ENCODE measurements at regions not wholly inside any gene's neighbourhood (a gene's known extent, or its start where the extent isn't known, plus 50 kb on each side); places are given as distances from the start of the nearest gene placed in this dataset.

DNA sequence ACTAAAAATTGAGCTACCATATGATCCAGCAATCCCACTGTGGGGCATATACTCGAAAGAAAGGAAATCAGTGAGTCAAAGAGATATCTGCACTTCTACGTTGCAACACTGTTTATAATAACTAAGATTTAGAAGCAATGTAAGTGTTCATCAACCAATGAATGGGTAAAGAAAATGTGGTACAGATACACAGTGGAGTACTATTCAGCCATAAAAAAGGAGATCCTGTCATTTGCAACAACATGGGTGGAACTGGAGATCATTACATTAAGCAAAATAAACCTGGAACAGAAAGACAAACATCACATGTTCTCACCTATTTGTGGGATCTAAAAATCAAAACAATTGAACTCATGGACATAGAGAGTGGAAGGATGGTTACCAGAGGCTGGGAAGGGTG is 385.0 kb upstream of the TRIB2 start:
- no peak overlapping the region for H3K4me3 ChIP-seq (ENCODE audit: low read depth, low read length)
- no peak for DNase-seq (ENCODE audit: low read depth)
- no peak for TF ChIP-seq POLR2A (IDR thresholded peaks at IDR 0.05; ENCODE audit: extremely low read depth, insufficient read length)
- no peak for TF ChIP-seq MYC (IDR thresholded peaks at IDR 0.05; ENCODE audit: low read depth, low read length)

DNA sequence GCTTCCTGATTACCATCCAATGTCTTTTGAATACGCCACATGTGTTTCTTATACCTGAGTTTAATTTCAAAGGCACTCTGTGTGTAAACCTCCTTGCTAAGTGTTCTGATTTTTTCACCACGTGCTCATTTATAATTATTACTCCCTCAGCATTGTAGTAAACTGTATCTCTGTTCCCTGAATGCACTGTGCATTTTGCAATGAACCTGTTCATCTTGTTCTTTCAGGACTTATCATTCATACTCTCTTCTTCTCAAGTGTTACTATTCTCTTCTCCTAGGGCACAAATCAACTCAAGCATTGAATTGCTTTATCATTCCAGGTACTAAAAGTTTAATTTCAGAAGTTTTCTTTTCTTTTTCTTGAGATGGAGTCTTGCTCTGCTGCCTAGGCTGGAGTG is 383.4 kb upstream of the TRIB2 start:
- no peak for DNase-seq (ENCODE audit: low read depth)
- TF ChIP-seq POLR2A (IDR thresholded peaks at IDR 0.05; ENCODE audit: extremely low read depth, insufficient read length) (no peak), MYC (IDR thresholded peaks at IDR 0.05; ENCODE audit: low read depth, low read length) (no peak)
- TF ChIP-seq, protein P1, sequence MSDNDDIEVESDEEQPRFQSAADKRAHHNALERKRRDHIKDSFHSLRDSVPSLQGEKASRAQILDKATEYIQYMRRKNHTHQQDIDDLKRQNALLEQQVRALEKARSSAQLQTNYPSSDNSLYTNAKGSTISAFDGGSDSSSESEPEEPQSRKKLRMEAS (IDR thresholded peaks at IDR 0.05; ENCODE audit: low read depth, low read length) = no peak
- TF ChIP-seq, protein P2, sequence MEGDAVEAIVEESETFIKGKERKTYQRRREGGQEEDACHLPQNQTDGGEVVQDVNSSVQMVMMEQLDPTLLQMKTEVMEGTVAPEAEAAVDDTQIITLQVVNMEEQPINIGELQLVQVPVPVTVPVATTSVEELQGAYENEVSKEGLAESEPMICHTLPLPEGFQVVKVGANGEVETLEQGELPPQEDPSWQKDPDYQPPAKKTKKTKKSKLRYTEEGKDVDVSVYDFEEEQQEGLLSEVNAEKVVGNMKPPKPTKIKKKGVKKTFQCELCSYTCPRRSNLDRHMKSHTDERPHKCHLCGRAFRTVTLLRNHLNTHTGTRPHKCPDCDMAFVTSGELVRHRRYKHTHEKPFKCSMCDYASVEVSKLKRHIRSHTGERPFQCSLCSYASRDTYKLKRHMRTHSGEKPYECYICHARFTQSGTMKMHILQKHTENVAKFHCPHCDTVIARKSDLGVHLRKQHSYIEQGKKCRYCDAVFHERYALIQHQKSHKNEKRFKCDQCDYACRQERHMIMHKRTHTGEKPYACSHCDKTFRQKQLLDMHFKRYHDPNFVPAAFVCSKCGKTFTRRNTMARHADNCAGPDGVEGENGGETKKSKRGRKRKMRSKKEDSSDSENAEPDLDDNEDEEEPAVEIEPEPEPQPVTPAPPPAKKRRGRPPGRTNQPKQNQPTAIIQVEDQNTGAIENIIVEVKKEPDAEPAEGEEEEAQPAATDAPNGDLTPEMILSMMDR (IDR thresholded peaks at IDR 0.05; ENCODE audit: low read depth, low read length) = no peak
- no peak overlapping the region for H3K4me3 ChIP-seq (ENCODE audit: low read depth, low read length)

DNA sequence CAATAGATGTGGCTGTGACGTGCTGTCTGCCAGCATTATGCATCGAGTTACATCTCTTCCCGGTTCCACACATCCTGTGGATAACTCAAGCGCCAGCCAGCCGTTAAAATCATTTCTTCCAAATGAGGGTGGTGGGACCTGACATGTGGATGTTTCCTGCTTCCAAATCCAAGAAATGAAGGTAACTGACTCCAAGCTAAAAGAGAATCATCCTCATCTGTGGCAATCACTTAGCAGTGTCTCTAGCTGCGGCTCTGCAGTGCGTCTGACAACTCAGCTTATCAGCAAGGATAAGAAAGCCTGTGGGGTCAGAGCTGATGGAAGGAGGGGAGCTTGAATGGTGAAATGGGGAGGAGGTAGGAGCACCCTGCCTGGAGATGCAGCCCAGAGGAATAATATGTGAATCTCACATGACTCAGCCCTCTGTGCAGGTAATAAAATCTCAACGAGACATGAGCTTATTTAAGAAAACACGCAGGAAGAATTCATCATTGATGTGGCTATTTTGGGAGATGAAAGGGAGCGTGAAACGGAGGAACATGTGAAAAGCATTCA is 382.2 kb upstream of the TRIB2 start:
- no peak for DNase-seq (ENCODE audit: low read depth)
- H3K4me3 ChIP-seq (ENCODE audit: low read depth, low read length) = no peak overlapping the region
- TF ChIP-seq MYC (IDR thresholded peaks at IDR 0.05; ENCODE audit: low read depth, low read length) = no peak
- TF ChIP-seq, protein P1 (IDR thresholded peaks at IDR 0.05; ENCODE audit: low read depth, low read length) = no peak
- TF ChIP-seq, protein P2 (IDR thresholded peaks at IDR 0.05; ENCODE audit: low read depth, low read length) = no peak
- TF ChIP-seq POLR2A (IDR thresholded peaks at IDR 0.05; ENCODE audit: extremely low read depth, insufficient read length) = no peak

DNA sequence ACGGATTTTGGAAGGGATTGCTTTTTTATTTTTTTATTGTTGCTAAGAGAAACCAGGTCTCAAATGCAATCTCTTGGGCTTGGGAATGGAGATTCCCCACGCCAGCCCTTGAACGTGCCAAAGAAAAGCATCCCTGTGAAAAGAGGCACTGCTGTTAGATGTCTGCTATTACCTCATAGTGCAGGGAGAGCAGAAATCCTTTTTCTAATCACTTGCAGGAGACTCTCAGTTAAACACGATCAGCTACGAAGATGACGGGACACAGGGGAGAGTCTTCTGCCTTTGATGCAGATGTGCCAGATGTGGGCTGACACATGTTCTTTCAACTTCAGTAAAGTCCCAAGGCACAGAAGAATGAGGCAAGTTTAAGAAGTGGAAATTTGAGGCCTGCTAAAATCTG is 381.6 kb upstream of the TRIB2 start:
- H3K4me3 ChIP-seq (ENCODE audit: low read depth, low read length) = no peak overlapping the region
- TF ChIP-seq, protein P1 (IDR thresholded peaks at IDR 0.05; ENCODE audit: low read depth, low read length) = no peak
- TF ChIP-seq POLR2A (IDR thresholded peaks at IDR 0.05; ENCODE audit: extremely low read depth, insufficient read length) (no peak), MYC (IDR thresholded peaks at IDR 0.05; ENCODE audit: low read depth, low read length) (no peak)
- TF ChIP-seq, protein P2 (IDR thresholded peaks at IDR 0.05; ENCODE audit: low read depth, low read length) = no peak
- no peak for DNase-seq (ENCODE audit: low read depth)

DNA sequence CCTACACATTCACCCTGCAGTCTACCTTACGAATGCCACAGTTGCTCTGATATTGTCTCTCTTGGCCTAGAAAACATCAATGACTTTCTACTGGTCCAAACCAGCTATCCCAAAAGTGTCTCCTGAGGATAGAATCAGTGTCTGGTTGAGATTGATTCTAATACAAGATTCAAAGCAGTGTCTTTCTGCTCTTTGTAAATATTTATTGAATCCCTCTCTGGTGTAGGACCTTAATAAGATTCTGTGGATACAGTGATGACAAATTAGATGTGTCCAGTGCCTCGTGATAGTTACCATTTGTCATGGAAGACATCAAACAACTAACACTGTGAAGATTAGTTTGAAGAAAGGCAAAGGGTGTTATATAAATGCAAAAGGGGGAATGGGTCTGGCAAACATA is 380.7 kb upstream of the TRIB2 start:
- TF ChIP-seq, protein P2 (IDR thresholded peaks at IDR 0.05; ENCODE audit: low read depth, low read length) = no peak
- no peak for TF ChIP-seq MYC (IDR thresholded peaks at IDR 0.05; ENCODE audit: low read depth, low read length)
- TF ChIP-seq, protein P1 (IDR thresholded peaks at IDR 0.05; ENCODE audit: low read depth, low read length) = no peak
- no peak for TF ChIP-seq POLR2A (IDR thresholded peaks at IDR 0.05; ENCODE audit: extremely low read depth, insufficient read length)
- no peak overlapping the region for H3K4me3 ChIP-seq (ENCODE audit: low read depth, low read length)

DNA sequence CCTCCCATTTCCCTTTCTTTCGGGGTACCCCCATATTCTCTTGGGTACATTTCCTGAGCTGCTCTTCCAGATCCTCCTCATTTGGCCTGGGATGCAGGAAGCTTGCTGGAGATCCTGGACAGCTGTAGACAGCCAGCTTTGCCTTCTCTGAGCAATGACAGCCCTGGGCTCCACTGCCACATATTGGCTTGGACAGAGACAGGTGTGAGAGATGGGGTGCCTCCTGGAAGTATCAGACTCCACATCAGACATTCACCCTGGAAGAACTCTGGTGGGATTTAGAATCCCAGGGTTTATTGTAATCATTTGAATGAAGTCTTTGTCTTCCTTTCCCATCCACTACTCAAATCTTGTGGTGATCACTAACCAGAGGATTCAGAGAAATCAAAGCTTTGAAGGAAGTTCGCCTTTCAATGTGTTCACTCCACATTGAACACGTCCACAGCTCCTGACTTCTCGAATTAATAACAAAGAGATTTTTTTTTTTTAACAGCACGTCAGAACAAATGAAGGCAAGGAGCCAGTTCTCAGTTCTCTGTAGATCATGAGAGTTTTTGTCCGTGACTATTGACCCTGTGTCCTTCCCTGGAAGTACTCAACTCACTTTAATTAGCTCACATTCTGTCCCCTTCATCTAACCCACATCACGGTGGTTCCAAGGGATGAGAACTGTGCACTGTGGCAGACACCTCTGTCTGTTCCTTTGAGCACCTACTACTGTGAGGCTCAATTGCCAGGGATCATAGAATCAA is 377.6 kb upstream of the TRIB2 start:
- no peak overlapping the region for H3K4me3 ChIP-seq (ENCODE audit: low read depth, low read length)
- TF ChIP-seq POLR2A (IDR thresholded peaks at IDR 0.05; ENCODE audit: extremely low read depth, insufficient read length) (no peak), MYC (IDR thresholded peaks at IDR 0.05; ENCODE audit: low read depth, low read length) (no peak)
- TF ChIP-seq, protein P2 (IDR thresholded peaks at IDR 0.05; ENCODE audit: low read depth, low read length) = no peak
- TF ChIP-seq, protein P1 (IDR thresholded peaks at IDR 0.05; ENCODE audit: low read depth, low read length) = no peak
- no peak for DNase-seq (ENCODE audit: low read depth)

More for the DNA sequence above, 380.7 kb upstream of the TRIB2 start:
- DNase-seq (ENCODE audit: low read depth) = no peak
